ENCODE measurements at regions not wholly inside any gene's neighbourhood (a gene's known extent, or its start where the extent isn't known, plus 50 kb on each side); places are given as distances from the start of the nearest gene placed in this dataset.

- no peak for DNase-seq
Observed at GRCh38 chr12:96134200-96134599, 60.0 kb upstream of the ELK3 start.

GRCh38 chr12:96136161-96136560, 58.0 kb upstream of the ELK3 start:
- DNase-seq = no peak

GRCh38 chr12:96136725-96137378, 57.3 kb upstream of the ELK3 start:
- DNase-seq = no peak

- no peak for DNase-seq
Observed at GRCh38 chr12:96140174-96140573, 54.0 kb upstream of the ELK3 start.

- DNase-seq = no peak
Observed at GRCh38 chr12:96141216-96141912, 52.8 kb upstream of the ELK3 start.

- DNase-seq = no peak
Observed at GRCh38 chr12:96143392-96143791, 50.8 kb upstream of the ELK3 start.

- DNase-seq = no peak
Observed at GRCh38 chr12:96143827-96144565, 50.2 kb upstream of the ELK3 start.
